GM21723 (cell line): ENCODE measurements at regions not wholly inside any gene's neighbourhood (a gene's known extent, or its start where the extent isn't known, plus 50 kb on each side); places are given as distances from the start of the nearest gene placed in this dataset.
"Not testable (repeated sequence)": the region's sequence is repeated elsewhere in the genome, so short reads cannot be mapped to it uniquely, and the experiment has no call there.

ENCODE experiments used
- ATAC-seq: cut with Tn5 transposase; IDR thresholded peaks from one replicate; pipeline ENCODE4 v1.9.1; 2021; ENCODE audit warnings: mild to moderate bottlenecking, moderate library complexity; ENCODE audit not compliant: unreplicated experiment

GRCh38 chr1:120465900-120466299 lies 51.1 kb downstream of the NBPF8 start:
- not testable (repeated sequence) for ATAC-seq

DNA sequence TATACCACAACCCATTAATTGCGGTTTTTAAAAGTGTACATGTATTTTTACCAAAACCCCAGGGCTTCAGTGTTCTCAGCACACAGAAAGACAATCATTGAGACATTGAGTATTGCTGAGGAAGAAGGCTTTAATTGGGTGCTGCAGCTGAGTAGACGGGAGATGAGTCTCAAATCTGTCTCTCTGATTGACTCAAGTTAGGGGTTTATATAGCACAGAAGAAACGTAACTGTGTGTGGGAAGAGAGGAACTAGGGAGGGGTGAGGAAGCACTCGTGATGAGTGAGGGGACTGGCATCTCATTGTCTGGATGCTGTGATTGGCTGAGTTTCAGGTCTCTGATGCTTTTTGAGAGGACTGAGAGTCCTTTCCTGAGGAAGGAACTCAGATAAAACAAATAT lies 62.8 kb downstream of the NBPF8 start:
- not testable (repeated sequence) for ATAC-seq

- not testable (repeated sequence) for ATAC-seq
Measured at GRCh38 chr1:120478400-120478799, 63.6 kb downstream of the NBPF8 start.

DNA sequence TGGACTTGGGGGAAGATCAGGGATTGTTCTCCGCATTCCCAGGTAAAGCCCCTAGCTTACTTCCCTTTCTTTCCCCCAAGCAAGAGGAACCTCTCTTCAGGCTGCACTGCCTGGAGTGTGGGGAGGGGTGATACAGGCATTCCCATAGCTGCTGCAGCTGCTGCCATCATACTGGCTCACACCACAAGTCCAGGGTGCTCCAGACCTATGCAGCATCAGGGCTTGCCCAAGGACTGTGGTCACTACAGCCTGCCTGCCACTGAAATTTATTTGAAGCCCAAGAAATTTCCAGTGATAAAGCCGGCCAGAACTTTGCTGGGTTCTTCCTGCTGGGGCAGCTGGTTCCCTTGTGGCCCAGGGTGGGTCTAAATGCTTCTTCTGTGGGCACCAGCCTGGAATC lies 72.7 kb downstream of the NBPF8 start:
- ATAC-seq = not testable (repeated sequence)

DNA sequence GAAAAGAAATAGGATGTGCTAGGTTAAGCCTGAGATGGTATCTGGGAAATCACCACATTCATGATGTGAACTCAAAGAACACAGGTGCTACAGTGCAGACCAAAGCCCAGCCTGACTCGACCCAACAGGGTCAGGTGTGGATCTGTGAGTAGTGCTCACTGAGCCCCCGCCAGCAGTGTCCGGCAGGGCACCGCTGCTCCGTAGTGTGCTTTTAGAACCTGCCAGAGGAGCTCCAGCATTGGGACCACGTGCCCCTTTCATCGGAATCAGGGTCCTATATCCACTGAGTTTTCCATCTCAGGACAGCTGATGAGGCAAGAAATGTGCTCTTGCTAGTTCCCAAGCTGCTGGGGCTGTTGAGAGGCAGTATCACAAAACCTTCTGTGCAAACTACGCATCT lies 74.4 kb downstream of the NBPF8 start:
- not testable (repeated sequence) for ATAC-seq

GRCh38 chr1:120497145-120497544 lies 82.3 kb downstream of the NBPF8 start:
- ATAC-seq = not testable (repeated sequence)

DNA sequence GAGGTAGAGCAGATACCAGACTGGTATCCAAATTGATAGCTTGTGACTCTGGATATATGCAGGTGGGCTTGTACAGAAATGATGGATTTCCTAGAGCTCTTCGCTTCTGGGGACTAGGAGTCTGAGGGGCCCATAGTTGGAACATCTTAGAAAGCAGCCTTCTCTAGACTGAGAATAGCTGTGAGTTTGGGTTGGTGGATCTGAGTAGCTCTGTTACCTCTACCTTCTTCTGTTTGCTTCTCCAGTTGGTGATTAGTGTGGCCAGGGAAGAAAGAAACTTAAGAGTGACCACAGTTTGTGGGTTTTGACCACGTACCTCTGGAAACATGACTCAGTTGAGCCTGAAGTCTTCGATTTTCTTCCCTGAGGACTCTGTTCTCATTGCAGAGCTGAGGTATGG lies 88.4 kb downstream of the NBPF8 start:
- ATAC-seq = not testable (repeated sequence)

GRCh38 chr1:120506352-120506751 lies 91.5 kb downstream of the NBPF8 start:
- ATAC-seq = not testable (repeated sequence)

DNA sequence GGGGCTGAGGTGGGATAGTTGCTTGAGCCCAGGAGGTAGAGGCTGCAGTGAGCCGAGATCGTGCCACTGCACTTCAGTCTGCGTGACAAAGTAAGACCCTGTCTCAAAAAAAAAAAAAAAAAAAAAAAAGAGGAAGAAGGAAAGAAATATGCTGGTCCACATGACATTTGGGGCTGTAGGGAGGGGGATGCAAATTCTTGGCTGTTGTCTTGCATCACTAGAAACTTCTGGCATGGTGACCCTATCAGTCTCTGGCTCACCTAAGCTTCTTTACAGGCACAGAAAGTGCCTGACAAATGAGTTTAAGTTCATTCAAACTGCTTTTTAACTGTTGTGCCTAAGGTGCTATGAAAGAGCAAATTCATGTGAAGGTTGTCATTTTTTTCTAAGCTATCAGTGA lies 93.5 kb downstream of the NBPF8 start:
- ATAC-seq = not testable (repeated sequence)

DNA sequence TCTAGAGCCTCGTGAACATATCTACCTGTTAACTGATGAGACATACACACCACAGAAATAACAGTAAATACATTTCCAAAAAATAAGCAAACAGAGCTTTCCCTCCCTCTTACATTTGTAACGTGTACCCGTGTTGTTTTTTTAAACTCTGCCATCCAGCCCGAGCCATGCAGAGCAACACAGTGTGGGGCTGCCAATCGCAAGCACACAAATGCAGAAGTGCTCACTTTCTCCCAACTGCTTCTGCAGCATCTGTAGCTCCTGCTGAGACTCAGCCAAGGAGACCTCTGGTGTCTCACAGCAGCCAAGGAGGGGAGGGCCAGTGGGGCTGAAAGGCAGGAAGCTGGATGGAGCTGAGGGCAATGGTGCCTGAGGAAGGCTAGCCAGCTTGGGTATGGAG lies 94.4 kb downstream of the NBPF8 start:
- ATAC-seq = not testable (repeated sequence)

- not testable (repeated sequence) for ATAC-seq
Measured at GRCh38 chr1:120513099-120513498, 98.3 kb downstream of the NBPF8 start.

- not testable (repeated sequence) for ATAC-seq
Measured at GRCh38 chr1:120513531-120513930, 98.7 kb downstream of the NBPF8 start.

DNA sequence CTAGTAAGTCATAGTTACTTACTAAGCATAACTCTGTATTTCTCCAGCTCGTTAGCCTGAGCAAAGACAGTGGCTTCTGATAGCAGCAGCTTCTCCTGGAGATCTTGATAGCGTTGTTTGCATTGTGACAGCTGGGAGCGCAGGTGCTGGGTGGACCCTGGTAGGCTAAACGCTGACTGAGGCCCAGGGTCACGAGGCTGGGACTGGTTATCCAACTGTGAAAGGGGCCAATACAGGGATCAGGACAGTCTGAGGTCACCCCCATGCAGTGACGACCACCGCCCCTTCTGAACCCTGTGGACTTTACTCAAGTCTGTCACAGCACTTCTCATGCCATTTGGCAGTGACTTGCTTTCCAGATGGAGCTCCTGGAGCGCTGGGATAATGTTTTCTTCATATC lies 104.4 kb downstream of the NBPF8 start:
- ATAC-seq = not testable (repeated sequence)

DNA sequence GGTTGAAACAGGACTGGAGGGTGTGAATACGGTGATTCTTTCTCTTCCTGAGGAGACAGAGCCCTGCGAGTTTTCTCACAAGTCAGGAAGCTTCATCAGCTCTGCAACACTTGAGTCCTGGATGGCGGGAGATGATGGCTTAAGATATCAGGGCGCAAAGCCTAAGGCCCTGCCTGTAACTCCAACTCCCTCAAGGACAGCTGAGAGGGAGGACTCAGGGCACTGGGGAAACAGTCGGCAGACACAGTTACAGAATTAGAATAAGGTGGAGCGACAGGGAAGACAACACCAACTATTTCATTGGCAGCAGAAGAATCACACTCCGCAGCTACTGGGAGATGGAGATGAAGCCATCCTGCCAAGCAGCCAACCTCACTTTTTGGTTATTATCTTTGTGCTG lies 109.6 kb downstream of the NBPF8 start:
- ATAC-seq = not testable (repeated sequence)

- not testable (repeated sequence) for ATAC-seq
Measured at GRCh38 chr1:120525386-120525785, 110.6 kb downstream of the NBPF8 start.

DNA sequence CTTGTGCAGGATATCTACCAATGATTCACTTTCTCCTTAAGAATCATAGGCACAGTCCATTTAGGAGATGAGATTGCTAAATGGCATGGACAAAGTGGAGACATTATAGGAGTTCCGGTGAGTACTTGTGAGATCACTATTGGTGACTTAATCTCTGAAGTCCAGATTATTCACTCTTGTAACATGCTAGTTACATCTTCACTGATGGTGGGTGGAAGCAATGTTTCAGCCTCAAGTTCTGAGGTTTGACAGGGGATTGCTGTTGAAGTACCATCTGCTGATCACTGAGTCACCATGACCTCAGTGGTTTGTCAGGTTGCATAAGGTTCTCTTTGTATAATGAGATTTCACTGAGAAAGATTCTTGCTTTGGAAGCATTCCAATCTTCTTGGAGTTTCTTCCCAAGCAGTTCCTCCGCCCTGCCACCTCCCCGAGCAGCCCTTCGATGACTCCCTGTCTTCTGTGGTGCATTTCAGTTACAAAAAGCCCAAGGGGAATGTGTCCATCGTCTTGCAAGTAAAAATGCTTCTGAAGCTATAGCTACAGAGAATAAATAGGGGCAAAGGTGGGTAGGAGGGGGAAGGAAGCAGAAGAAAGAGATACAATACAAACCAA lies 114.7 kb downstream of the NBPF8 start:
- not testable (repeated sequence) for ATAC-seq

DNA sequence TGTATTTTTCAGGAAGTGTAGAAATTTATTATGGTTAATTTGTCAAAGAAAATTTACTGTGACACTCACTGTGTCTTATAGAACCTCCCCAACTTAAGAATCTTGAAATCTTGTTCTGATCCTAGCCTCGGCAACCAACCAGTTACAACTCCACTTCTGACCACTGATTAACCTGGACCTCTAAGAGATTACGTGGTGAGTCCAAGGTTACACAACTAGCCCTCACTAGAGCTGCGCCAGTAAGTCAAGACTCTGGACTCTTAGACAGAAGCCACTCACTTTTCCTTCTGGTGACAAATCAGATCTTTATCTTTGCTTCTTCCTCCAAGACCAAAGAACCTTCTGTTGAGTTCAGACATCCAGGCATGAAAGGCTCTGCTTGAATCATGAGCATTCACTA lies 116.6 kb downstream of the NBPF8 start:
- ATAC-seq = not testable (repeated sequence)

GRCh38 chr1:120534361-120535047 lies 119.7 kb downstream of the NBPF8 start:
- not testable (repeated sequence) for ATAC-seq

DNA sequence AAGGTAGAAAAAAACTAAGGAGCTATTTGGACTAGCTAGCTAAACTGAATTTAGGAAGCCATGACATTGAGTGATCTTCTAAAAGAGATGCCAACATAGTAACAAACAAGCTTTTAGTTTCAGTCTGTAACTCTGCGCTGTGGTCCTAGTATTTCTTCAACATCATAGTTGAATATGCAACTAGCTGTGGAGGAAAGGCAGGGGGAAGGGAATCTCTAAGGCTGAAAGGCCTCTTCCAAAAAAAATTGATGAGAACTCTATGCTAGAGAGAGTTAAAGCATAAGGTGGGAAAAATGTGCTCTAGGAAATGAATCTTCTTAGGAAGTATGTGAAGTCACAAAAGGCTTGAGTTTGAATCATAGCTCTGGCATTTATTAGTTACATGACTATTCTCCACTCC lies 120.2 kb downstream of the NBPF8 start:
- not testable (repeated sequence) for ATAC-seq

- not testable (repeated sequence) for ATAC-seq
Measured at GRCh38 chr1:120541394-120541793, 126.6 kb downstream of the NBPF8 start.

GRCh38 chr1:120542365-120542764 lies 127.5 kb downstream of the NBPF8 start:
- ATAC-seq = not testable (repeated sequence)

DNA sequence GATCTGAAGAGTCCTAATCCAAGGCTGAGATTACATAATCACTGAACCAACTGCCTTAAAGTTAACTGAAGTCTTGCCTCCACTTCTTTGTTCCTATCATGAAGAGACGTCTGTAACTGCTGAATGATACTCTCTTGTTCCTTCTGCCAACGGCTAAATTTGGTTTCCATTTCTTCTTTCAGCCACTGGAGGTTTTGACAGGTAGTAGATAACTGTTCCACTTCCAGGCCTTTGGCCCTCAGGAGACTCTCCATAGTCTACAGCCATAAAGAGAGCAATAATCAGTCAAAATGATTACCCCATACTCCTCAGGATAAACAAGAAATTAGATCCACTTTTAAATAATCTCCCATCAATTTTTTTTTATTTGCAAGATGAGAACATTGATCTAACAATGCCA lies 128.1 kb downstream of the NBPF8 start:
- not testable (repeated sequence) for ATAC-seq
